GM23338 (cell line): ENCODE measurements at regions not wholly inside any gene's neighbourhood (a gene's known extent, or its start where the extent isn't known, plus 50 kb on each side); places are given as distances from the start of the nearest gene placed in this dataset.

Experiments used
- ATAC-seq: fragments of 200-7000 bp; cut with Tn5 transposase; 3 replicates; pipeline ENCODE4 v1.9.1; 2020
- DNase-seq: peaks from one replicate; pipeline ENCODE4 v3.0.0-alpha.2; 2015; ENCODE audit warnings: low spot score
- H2AFZ ChIP-seq: fragments of 200-600 bp; sonication (generic); 2 replicates; pipeline ENCODE4 v1.8.0; 2016; ENCODE audit warnings: antibody characterized with exemption, mild to moderate bottlenecking, moderate library complexity
- H3F3A ChIP-seq: fragments of 200-600 bp; sonication (generic); replicated peaks from 2 replicates; pipeline ENCODE4 v1.8.0; 2017; ENCODE audit warnings: antibody characterized with exemption, mixed run types, low read depth
- H3K27ac ChIP-seq: fragments of 200-600 bp; sonication (generic); 2 replicates; pipeline ENCODE4 v1.6.1; 2016; ENCODE audit warnings: low read depth
- H3K27me3 ChIP-seq: fragments of 200-600 bp; sonication (generic); 2 replicates; pipeline ENCODE4 v1.8.0; 2016; ENCODE audit warnings: mild to moderate bottlenecking, mixed run types, moderate library complexity; ENCODE audit not compliant: insufficient read depth
- H3K36me3 ChIP-seq: fragments of 200-600 bp; sonication (generic); 2 replicates; pipeline ENCODE4 v1.8.0; 2016; ENCODE audit warnings: mild to moderate bottlenecking; ENCODE audit not compliant: insufficient read depth
- H3K4me1 ChIP-seq: fragments of 200-600 bp; sonication (generic); 2 replicates; pipeline ENCODE4 v1.8.0; 2016; ENCODE audit warnings: mild to moderate bottlenecking, moderate library complexity; ENCODE audit not compliant: insufficient read depth
- H3K4me2 ChIP-seq: fragments of 200-600 bp; sonication (generic); 2 replicates; pipeline ENCODE4 v1.7.1; 2017; ENCODE audit warnings: mixed run types
- H3K4me3 ChIP-seq: fragments of 200-600 bp; sonication (generic); 2 replicates; pipeline ENCODE4 v1.6.1; 2016; ENCODE audit warnings: mixed run types
- H3K79me2 ChIP-seq: fragments of 200-600 bp; sonication (generic); replicated peaks from 2 replicates; pipeline ENCODE4 v1.8.0; 2017; ENCODE audit warnings: mild to moderate bottlenecking; ENCODE audit not compliant: insufficient read depth
- H3K9me2 ChIP-seq: fragments of 200-600 bp; sonication (generic); 2 replicates; pipeline ENCODE4 v1.8.0; 2017; ENCODE audit not compliant: insufficient read depth
- H4K20me1 ChIP-seq: fragments of 200-600 bp; sonication (generic); replicated peaks from 2 replicates; pipeline ENCODE4 v1.8.0; 2017; ENCODE audit warnings: mild to moderate bottlenecking; ENCODE audit not compliant: insufficient read depth
- H3K27ac Mint-ChIP-seq: 2 replicates; pipeline ENCODE4 v1.8.0; 2020; ENCODE audit warnings: inconsistent platforms, mild to moderate bottlenecking, moderate library complexity, mixed read lengths
- H3K27me3 Mint-ChIP-seq: 3 replicates; pipeline ENCODE4 v1.8.0; 2022; ENCODE audit warnings: low read depth, mild to moderate bottlenecking, moderate library complexity, mixed read lengths, inconsistent platforms; ENCODE audit not compliant: insufficient read depth, poor library complexity
- H3K36me3 Mint-ChIP-seq: 3 replicates; pipeline ENCODE4 v1.8.0; 2021; ENCODE audit warnings: low read depth, mild to moderate bottlenecking, inconsistent platforms, moderate library complexity, mixed read lengths
- H3K4me1 Mint-ChIP-seq: 3 replicates; pipeline ENCODE4 v1.8.0; 2020; ENCODE audit warnings: mild to moderate bottlenecking, inconsistent platforms, mixed read lengths
- H3K4me3 Mint-ChIP-seq: 3 replicates; pipeline ENCODE4 v1.8.0; 2021; ENCODE audit warnings: moderate library complexity, mild to moderate bottlenecking, inconsistent platforms, mixed read lengths
- H3K9me3 Mint-ChIP-seq: 3 replicates; pipeline ENCODE4 v1.8.0; 2020; ENCODE audit warnings: moderate library complexity, mild to moderate bottlenecking, inconsistent platforms, mixed read lengths
- EZH2phosphoT487 ChIP-seq: fragments of 200-600 bp; sonication (generic); IDR thresholded peaks from one replicate; pipeline ENCODE4 v1.8.1; 2018; ENCODE audit warnings: antibody characterized with exemption; ENCODE audit not compliant: unreplicated experiment
- JUNB ChIP-seq: IDR thresholded peaks from one replicate; pipeline ENCODE4 v1.6.1; 2016; ENCODE audit warnings: antibody characterized with exemption; ENCODE audit not compliant: unreplicated experiment
- STAT1 ChIP-seq: IDR thresholded peaks from one replicate; pipeline ENCODE4 v1.6.1; 2016; ENCODE audit warnings: antibody characterized with exemption; ENCODE audit not compliant: unreplicated experiment
- ZNF114 ChIP-seq: fragments of 250-450 bp; sonication (Bioruptor Pico); IDR thresholded peaks from 2 replicates; pipeline ENCODE4 v1.5.0; 2020; ENCODE audit warnings: mild to moderate bottlenecking, moderate library complexity
- ZNF331 ChIP-seq: fragments of 250-450 bp; sonication (Bioruptor Pico); IDR thresholded peaks from 2 replicates; pipeline ENCODE4 v1.5.0; 2020; ENCODE audit warnings: low read depth, mild to moderate bottlenecking, moderate library complexity
- TF ChIP-seq, protein P1 (sequence below): fragments of 250-450 bp; sonication (Bioruptor Pico); IDR thresholded peaks from 2 replicates; pipeline ENCODE4 v1.5.0; 2020; ENCODE audit warnings: mild to moderate bottlenecking, moderate library complexity
- TF ChIP-seq, protein P2 (sequence below): IDR thresholded peaks from 2 replicates; pipeline ENCODE4 v1.6.1; 2016; ENCODE audit warnings: antibody characterized with exemption
- TF ChIP-seq, protein P3 (sequence below), 2 experiments: fragments of 200-600 bp in 1 of 2; sonication (generic) in 1 of 2; conservative IDR thresholded peaks; 2 replicates each; pipeline versions ENCODE4 v1.5.1 to v1.6.1; 2016 to 2017; ENCODE audit warnings: antibody characterized with exemption in 2 of 2, low read depth in 2 of 2, mild to moderate bottlenecking in 2 of 2, moderate library complexity in 1 of 2
- TF ChIP-seq, protein P4 (sequence below): IDR thresholded peaks from one replicate; pipeline ENCODE4 v1.6.1; 2018; ENCODE audit warnings: antibody characterized with exemption; ENCODE audit not compliant: unreplicated experiment

DNA sequence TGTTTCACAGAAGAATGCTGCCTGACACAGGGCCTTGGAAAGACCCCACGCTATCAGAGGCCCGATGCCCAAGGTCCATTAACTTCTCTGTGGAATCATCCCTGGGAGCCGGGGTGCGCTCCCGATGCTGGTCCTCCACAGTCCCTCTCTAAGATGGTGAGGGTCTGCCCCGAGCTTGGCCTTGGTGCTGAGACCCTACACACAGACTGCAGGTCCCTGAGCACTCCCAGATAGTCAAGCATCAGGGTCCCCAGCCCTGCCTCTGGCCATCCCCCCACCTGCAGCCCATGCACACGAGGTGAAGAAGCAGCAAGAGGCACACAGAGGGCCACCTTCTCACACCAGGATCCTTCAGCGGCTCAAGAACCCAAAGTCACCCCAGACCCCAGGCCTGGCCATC is 263.3 kb downstream of the MYCN start (continued):
- TF ChIP-seq, protein P1, sequence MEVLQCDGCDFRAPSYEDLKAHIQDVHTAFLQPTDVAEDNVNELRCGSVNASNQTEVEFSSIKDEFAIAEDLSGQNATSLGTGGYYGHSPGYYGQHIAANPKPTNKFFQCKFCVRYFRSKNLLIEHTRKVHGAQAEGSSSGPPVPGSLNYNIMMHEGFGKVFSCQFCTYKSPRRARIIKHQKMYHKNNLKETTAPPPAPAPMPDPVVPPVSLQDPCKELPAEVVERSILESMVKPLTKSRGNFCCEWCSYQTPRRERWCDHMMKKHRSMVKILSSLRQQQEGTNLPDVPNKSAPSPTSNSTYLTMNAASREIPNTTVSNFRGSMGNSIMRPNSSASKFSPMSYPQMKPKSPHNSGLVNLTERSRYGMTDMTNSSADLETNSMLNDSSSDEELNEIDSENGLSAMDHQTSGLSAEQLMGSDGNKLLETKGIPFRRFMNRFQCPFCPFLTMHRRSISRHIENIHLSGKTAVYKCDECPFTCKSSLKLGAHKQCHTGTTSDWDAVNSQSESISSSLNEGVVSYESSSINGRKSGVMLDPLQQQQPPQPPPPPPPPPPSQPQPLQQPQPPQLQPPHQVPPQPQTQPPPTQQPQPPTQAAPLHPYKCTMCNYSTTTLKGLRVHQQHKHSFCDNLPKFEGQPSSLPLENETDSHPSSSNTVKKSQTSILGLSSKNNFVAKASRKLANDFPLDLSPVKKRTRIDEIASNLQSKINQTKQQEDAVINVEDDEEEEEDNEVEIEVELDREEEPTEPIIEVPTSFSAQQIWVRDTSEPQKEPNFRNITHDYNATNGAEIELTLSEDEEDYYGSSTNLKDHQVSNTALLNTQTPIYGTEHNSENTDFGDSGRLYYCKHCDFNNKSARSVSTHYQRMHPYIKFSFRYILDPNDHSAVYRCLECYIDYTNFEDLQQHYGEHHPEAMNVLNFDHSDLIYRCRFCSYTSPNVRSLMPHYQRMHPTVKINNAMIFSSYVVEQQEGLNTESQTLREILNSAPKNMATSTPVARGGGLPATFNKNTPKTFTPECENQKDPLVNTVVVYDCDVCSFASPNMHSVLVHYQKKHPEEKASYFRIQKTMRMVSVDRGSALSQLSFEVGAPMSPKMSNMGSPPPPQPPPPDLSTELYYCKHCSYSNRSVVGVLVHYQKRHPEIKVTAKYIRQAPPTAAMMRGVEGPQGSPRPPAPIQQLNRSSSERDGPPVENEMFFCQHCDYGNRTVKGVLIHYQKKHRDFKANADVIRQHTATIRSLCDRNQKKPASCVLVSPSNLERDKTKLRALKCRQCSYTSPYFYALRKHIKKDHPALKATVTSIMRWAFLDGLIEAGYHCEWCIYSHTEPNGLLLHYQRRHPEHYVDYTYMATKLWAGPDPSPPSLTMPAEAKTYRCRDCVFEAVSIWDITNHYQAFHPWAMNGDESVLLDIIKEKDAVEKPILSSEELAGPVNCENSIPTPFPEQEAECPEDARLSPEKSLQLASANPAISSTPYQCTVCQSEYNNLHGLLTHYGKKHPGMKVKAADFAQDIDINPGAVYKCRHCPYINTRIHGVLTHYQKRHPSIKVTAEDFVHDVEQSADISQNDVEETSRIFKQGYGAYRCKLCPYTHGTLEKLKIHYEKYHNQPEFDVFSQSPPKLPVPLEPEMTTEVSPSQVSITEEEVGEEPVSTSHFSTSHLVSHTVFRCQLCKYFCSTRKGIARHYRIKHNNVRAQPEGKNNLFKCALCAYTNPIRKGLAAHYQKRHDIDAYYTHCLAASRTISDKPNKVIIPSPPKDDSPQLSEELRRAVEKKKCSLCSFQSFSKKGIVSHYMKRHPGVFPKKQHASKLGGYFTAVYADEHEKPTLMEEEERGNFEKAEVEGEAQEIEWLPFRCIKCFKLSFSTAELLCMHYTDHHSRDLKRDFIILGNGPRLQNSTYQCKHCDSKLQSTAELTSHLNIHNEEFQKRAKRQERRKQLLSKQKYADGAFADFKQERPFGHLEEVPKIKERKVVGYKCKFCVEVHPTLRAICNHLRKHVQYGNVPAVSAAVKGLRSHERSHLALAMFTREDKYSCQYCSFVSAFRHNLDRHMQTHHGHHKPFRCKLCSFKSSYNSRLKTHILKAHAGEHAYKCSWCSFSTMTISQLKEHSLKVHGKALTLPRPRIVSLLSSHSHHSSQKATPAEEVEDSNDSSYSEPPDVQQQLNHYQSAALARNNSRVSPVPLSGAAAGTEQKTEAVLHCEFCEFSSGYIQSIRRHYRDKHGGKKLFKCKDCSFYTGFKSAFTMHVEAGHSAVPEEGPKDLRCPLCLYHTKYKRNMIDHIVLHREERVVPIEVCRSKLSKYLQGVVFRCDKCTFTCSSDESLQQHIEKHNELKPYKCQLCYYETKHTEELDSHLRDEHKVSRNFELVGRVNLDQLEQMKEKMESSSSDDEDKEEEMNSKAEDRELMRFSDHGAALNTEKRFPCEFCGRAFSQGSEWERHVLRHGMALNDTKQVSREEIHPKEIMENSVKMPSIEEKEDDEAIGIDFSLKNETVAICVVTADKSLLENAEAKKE (CRISPR knock-in tag): no peak
- no peak for TF ChIP-seq EZH2phosphoT487
- TF ChIP-seq, protein P2, sequence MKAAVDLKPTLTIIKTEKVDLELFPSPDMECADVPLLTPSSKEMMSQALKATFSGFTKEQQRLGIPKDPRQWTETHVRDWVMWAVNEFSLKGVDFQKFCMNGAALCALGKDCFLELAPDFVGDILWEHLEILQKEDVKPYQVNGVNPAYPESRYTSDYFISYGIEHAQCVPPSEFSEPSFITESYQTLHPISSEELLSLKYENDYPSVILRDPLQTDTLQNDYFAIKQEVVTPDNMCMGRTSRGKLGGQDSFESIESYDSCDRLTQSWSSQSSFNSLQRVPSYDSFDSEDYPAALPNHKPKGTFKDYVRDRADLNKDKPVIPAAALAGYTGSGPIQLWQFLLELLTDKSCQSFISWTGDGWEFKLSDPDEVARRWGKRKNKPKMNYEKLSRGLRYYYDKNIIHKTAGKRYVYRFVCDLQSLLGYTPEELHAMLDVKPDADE: no peak
- TF ChIP-seq STAT1: no peak

DNA sequence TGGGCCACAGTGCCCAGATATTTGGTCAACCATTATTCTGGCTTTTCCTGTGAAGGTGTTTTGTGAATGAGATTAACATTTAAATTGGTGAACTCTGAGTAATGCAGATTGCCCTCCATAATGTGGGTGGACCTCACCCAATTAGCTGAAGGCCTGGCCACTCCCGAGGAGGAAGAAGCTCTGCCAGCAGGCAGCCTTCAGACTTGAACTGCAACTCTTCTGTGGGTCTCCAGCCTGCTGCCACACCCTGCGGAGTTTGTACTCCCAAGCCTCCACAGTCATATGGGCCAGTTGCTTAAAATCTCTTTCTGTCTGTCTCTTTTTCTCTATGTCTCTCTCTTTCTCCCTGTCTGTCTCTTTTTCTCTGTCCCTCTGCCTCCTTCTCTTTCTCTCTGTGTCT is 262.7 kb downstream of the MYCN start:
- Mint-ChIP-seq H3K27ac (no peak overlapping the region), H3K4me1 (peaks cover 17% of the 10 kb centered on the region), H3K4me3 (no peak overlapping the region), H3K9me3 (peaks cover 9% of the 10 kb centered on the region), H3K36me3 (no peaks in the 10 kb centered on the region; the same call in 1 of the 3 replicates), H3K27me3 (peaks cover 11% of the 10 kb centered on the region)
- Histone ChIP-seq H3K27ac (no peak overlapping the region), H2AFZ (peak overlapping the region; percentile 38; the same call in 1 of the 2 replicates), H3K4me3 (no peak overlapping the region), H4K20me1 (no peaks in the 10 kb centered on the region), H3K79me2 (no peaks in the 10 kb centered on the region), H3F3A (no peaks in the 10 kb centered on the region), H3K4me1 (no peaks in the 10 kb centered on the region), H3K4me2 (no peak overlapping the region), H3K9me2 (peaks cover 7% of the 10 kb centered on the region; the same call in 1 of the 2 replicates), H3K27me3 (no peaks in the 10 kb centered on the region), H3K36me3 (no peaks in the 10 kb centered on the region)
- no peak for DNase-seq
- ATAC-seq: no peak
- TF ChIP-seq ZNF114 (no peak), JUNB (no peak), ZNF331 (CRISPR knock-in tag) (no peak)
- TF ChIP-seq, protein P3, sequence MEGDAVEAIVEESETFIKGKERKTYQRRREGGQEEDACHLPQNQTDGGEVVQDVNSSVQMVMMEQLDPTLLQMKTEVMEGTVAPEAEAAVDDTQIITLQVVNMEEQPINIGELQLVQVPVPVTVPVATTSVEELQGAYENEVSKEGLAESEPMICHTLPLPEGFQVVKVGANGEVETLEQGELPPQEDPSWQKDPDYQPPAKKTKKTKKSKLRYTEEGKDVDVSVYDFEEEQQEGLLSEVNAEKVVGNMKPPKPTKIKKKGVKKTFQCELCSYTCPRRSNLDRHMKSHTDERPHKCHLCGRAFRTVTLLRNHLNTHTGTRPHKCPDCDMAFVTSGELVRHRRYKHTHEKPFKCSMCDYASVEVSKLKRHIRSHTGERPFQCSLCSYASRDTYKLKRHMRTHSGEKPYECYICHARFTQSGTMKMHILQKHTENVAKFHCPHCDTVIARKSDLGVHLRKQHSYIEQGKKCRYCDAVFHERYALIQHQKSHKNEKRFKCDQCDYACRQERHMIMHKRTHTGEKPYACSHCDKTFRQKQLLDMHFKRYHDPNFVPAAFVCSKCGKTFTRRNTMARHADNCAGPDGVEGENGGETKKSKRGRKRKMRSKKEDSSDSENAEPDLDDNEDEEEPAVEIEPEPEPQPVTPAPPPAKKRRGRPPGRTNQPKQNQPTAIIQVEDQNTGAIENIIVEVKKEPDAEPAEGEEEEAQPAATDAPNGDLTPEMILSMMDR (conservative IDR thresholded peaks at IDR 0.05; ENCODE audit: low read depth in 2 of 2): no peak
- TF ChIP-seq, protein P4, sequence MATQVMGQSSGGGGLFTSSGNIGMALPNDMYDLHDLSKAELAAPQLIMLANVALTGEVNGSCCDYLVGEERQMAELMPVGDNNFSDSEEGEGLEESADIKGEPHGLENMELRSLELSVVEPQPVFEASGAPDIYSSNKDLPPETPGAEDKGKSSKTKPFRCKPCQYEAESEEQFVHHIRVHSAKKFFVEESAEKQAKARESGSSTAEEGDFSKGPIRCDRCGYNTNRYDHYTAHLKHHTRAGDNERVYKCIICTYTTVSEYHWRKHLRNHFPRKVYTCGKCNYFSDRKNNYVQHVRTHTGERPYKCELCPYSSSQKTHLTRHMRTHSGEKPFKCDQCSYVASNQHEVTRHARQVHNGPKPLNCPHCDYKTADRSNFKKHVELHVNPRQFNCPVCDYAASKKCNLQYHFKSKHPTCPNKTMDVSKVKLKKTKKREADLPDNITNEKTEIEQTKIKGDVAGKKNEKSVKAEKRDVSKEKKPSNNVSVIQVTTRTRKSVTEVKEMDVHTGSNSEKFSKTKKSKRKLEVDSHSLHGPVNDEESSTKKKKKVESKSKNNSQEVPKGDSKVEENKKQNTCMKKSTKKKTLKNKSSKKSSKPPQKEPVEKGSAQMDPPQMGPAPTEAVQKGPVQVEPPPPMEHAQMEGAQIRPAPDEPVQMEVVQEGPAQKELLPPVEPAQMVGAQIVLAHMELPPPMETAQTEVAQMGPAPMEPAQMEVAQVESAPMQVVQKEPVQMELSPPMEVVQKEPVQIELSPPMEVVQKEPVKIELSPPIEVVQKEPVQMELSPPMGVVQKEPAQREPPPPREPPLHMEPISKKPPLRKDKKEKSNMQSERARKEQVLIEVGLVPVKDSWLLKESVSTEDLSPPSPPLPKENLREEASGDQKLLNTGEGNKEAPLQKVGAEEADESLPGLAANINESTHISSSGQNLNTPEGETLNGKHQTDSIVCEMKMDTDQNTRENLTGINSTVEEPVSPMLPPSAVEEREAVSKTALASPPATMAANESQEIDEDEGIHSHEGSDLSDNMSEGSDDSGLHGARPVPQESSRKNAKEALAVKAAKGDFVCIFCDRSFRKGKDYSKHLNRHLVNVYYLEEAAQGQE: no peak
